MM.1S (cell line): ENCODE measurements at regions not wholly inside any gene's neighbourhood (a gene's known extent, or its start where the extent isn't known, plus 50 kb on each side); places are given as distances from the start of the nearest gene placed in this dataset.

ENCODE experiments used
- EZH2 ChIP-seq: fragments of 300-600 bp; sonication (generic); optimal IDR thresholded peaks from 2 replicates; pipeline ENCODE3; 2017; ENCODE audit warnings: low read depth, mild to moderate bottlenecking, antibody characterized with exemption, low read length, mixed read lengths
- TF ChIP-seq, protein P1 (sequence below): fragments of 300-600 bp; sonication (generic); IDR thresholded peaks from 2 replicates; pipeline ENCODE4 v1.5.1; 2016; ENCODE audit warnings: antibody characterized with exemption, low read length, mixed read lengths

GRCh38 chr11:128300785-128301184, 286.6 kb downstream of the ETS1 start:
- TF ChIP-seq, protein P1, sequence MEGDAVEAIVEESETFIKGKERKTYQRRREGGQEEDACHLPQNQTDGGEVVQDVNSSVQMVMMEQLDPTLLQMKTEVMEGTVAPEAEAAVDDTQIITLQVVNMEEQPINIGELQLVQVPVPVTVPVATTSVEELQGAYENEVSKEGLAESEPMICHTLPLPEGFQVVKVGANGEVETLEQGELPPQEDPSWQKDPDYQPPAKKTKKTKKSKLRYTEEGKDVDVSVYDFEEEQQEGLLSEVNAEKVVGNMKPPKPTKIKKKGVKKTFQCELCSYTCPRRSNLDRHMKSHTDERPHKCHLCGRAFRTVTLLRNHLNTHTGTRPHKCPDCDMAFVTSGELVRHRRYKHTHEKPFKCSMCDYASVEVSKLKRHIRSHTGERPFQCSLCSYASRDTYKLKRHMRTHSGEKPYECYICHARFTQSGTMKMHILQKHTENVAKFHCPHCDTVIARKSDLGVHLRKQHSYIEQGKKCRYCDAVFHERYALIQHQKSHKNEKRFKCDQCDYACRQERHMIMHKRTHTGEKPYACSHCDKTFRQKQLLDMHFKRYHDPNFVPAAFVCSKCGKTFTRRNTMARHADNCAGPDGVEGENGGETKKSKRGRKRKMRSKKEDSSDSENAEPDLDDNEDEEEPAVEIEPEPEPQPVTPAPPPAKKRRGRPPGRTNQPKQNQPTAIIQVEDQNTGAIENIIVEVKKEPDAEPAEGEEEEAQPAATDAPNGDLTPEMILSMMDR: no peak
- no peak for TF ChIP-seq EZH2
